ENCODE measurements at regions not wholly inside any gene's neighbourhood (a gene's known extent, or its start where the extent isn't known, plus 50 kb on each side); places are given as distances from the start of the nearest gene placed in this dataset.

DNA sequence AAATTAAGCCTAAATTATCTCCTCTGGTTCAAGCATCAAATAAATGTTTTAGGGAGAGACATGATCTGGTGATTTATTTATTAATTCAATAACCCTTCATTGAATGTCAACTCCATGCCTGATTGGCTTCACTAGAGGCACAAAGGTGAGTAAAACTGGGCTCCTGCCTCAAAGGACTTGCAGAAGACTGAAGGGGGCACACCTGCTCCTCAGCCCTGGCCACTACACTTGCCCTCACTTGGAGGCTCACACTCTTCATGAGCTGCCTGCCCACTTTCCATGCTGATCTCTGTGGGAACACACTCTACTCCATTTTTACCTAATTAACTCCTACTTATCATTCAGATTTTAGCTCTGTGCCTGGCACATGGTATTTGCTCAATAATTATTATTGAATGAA, 84.4 kb upstream of the KCNMB2 start:
- ATAC-seq (replicated peaks) (no peak), DNase-seq (no peak)
- peaks cover 26% of the 10 kb centered on the region in 2 donors for H3K27me3 Mint-ChIP-seq
- no peak overlapping the region for H3K27ac Mint-ChIP-seq
- H3K4me1 Mint-ChIP-seq (ENCODE audit: low read depth in 2 of 2), result no peaks in the 10 kb centered on the region
- no peaks in the 10 kb centered on the region for H3K9me3 Mint-ChIP-seq
- H3K36me3 Mint-ChIP-seq (ENCODE audit: insufficient read depth), result no peaks in the 10 kb centered on the region
- no peak overlapping the region for H3K4me3 Mint-ChIP-seq

DNA sequence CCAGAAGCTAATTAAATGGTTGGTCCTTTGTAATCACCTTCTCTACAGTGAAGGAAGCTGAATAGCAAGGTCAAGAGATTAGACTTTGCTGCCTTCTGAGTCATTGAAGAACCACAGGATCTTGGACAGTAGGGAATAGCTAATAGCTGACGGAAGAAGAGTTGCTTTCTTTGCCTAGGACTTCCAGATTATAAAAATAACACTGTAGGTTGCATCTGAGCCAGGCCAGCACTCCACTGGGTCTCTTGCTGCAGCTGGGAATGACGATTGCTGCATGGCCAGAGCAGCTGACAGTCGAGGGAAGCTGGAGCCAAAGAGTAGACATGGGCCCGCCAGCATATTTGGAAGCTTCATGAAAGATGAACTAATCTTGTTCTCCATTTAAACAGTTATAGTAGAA, 81.5 kb upstream of the KCNMB2 start:
- peaks cover 24 to 27% of the 10 kb centered on the region in 2 donors for H3K27me3 Mint-ChIP-seq
- no peaks in the 10 kb centered on the region for H3K36me3 Mint-ChIP-seq (ENCODE audit: insufficient read depth)
- H3K4me3 Mint-ChIP-seq, result no peak overlapping the region
- peaks cover 0 to 1% of the 10 kb centered on the region in 2 donors for H3K4me1 Mint-ChIP-seq (ENCODE audit: low read depth in 2 of 2)
- no peaks in the 10 kb centered on the region for H3K9me3 Mint-ChIP-seq
- ATAC-seq (replicated peaks), result no peak
- no peak overlapping the region for H3K27ac Mint-ChIP-seq
- no peak for DNase-seq

- peaks cover 29 to 32% of the 10 kb centered on the region in 2 donors for H3K27me3 Mint-ChIP-seq
- DNase-seq (no peak), ATAC-seq (replicated peaks) (no peak)
- no peaks in the 10 kb centered on the region for H3K36me3 Mint-ChIP-seq (ENCODE audit: insufficient read depth)
- H3K4me3 Mint-ChIP-seq, result no peak overlapping the region
- peaks cover 0 to 1% of the 10 kb centered on the region in 2 donors for H3K4me1 Mint-ChIP-seq (ENCODE audit: low read depth in 2 of 2)
- H3K27ac Mint-ChIP-seq, result no peak overlapping the region
- H3K9me3 Mint-ChIP-seq, result no peaks in the 10 kb centered on the region
Measured at GRCh38 chr3:178455226-178455625, 81.0 kb upstream of the KCNMB2 start.

- Mint-ChIP-seq H3K27me3 (peaks cover 34 to 39% of the 10 kb centered on the region in 2 donors), H3K36me3 (ENCODE audit: insufficient read depth) (no peaks in the 10 kb centered on the region), H3K4me1 (ENCODE audit: low read depth in 2 of 2) (peaks cover 0 to 1% of the 10 kb centered on the region in 2 donors), H3K9me3 (no peaks in the 10 kb centered on the region), H3K4me3 (no peak overlapping the region), H3K27ac (no peak overlapping the region)
- ATAC-seq (replicated peaks) (no peak), DNase-seq (no peak)
Measured at GRCh38 chr3:178455946-178456345, 80.3 kb upstream of the KCNMB2 start.

GRCh38 chr3:178456621-178457285, 79.5 kb upstream of the KCNMB2 start:
- ATAC-seq (replicated peaks) (no peak), DNase-seq (no peak)
- H3K9me3 Mint-ChIP-seq, result no peaks in the 10 kb centered on the region
- H3K27ac Mint-ChIP-seq, result no peak overlapping the region
- peaks cover 42 to 47% of the 10 kb centered on the region in 2 donors for H3K27me3 Mint-ChIP-seq
- peaks cover 0 to 1% of the 10 kb centered on the region in 2 donors for H3K4me1 Mint-ChIP-seq (ENCODE audit: low read depth in 2 of 2)
- H3K36me3 Mint-ChIP-seq (ENCODE audit: insufficient read depth), result no peaks in the 10 kb centered on the region
- no peak overlapping the region for H3K4me3 Mint-ChIP-seq

DNA sequence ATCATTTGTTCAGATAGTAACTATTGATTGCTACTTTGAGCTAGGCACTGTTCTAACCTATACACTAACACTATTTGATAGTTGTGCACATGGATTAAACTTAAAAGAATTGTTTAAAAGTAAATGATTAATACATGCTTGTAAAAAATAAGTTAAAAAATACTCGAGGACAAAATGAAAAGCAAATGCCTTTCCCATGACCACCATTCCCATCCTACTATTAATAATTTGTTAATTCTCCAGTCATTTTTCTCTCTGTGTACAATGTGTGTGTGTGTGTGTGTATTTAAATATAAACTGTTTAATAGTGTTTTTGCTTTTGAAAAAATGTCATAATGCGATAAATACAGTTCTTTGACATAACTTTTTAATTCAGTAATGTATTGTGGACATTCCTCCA, 78.7 kb upstream of the KCNMB2 start:
- Mint-ChIP-seq H3K27ac (no peak overlapping the region), H3K4me1 (ENCODE audit: low read depth in 2 of 2) (peaks cover 0 to 1% of the 10 kb centered on the region in 2 donors), H3K4me3 (no peak overlapping the region), H3K27me3 (peaks cover 49 to 52% of the 10 kb centered on the region in 2 donors), H3K9me3 (no peaks in the 10 kb centered on the region), H3K36me3 (ENCODE audit: insufficient read depth) (no peaks in the 10 kb centered on the region)
- no peak for ATAC-seq (replicated peaks)
- DNase-seq, result no peak

GRCh38 chr3:178458313-178459037, 77.8 kb upstream of the KCNMB2 start:
- Mint-ChIP-seq H3K9me3 (no peaks in the 10 kb centered on the region), H3K27me3 (peaks cover 54 to 58% of the 10 kb centered on the region in 2 donors), H3K27ac (no peak overlapping the region), H3K4me3 (no peak overlapping the region), H3K4me1 (ENCODE audit: low read depth in 2 of 2) (peaks cover 0 to 1% of the 10 kb centered on the region in 2 donors), H3K36me3 (ENCODE audit: insufficient read depth) (no peaks in the 10 kb centered on the region)
- DNase-seq (no peak), ATAC-seq (replicated peaks) (no peak)

GRCh38 chr3:178459038-178459410, 77.2 kb upstream of the KCNMB2 start:
- H3K9me3 Mint-ChIP-seq, result no peaks in the 10 kb centered on the region
- H3K4me1 Mint-ChIP-seq (ENCODE audit: low read depth in 2 of 2), result peaks cover 0 to 1% of the 10 kb centered on the region in 2 donors
- H3K4me3 Mint-ChIP-seq, result no peak overlapping the region
- H3K36me3 Mint-ChIP-seq (ENCODE audit: insufficient read depth), result no peaks in the 10 kb centered on the region
- H3K27me3 Mint-ChIP-seq, result peaks cover 54 to 58% of the 10 kb centered on the region in 2 donors
- ATAC-seq (replicated peaks), result no peak
- no peak overlapping the region for H3K27ac Mint-ChIP-seq
- DNase-seq, result no peak

DNA sequence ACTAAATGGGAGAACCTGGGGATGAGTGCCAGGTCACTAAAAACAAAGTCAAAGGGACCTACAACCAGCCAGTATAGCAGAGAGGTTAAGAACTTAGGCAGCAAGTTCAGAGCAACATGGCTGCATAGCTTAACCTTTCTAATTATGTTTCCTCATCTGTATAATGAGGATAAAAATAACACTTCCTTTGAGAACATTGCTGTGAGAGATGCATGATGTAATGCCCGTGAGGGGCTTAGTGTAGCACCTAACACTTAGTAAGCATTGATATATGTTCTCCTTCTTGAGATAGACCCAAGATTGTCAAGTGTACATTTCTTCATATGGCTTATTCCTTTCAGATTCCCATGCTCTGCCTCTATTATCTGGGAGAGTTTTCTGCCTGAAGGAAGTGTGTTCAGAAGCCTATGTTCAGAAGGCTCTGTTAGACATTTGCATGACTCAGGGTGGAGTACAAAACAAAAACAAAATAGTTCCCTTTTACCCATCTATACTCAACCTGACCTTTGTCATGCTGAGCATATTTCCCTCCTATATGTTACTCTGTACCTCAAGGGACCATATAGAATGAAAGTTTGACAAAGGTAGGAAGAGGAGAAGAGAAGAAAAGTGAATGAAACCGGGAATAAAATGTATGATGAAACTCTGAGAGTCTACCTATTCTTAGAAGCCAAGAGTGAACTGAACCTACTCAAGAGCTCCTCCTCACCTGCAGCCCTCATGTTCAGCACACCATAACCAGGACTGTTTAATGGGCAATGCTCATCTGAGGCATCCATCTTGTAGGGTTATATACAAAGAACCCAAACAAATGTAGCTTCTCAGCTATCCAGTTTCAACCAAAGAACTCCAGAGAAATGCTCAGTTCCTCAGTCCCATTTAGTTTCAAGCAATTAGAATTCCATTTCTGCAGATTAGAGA, 70.7 kb upstream of the KCNMB2 start:
- no peak overlapping the region for H3K27ac Mint-ChIP-seq
- peaks cover 6% of the 10 kb centered on the region for H3K36me3 Mint-ChIP-seq (ENCODE audit: insufficient read depth)
- H3K4me3 Mint-ChIP-seq, result no peak overlapping the region
- H3K9me3 Mint-ChIP-seq, result no peaks in the 10 kb centered on the region
- H3K27me3 Mint-ChIP-seq, result peaks cover 42 to 52% of the 10 kb centered on the region in 2 donors
- H3K4me1 Mint-ChIP-seq (ENCODE audit: low read depth in 2 of 2), result no peaks in the 10 kb centered on the region
- DNase-seq, result no peak
- no peak for ATAC-seq (replicated peaks)

- H3K4me1 Mint-ChIP-seq (ENCODE audit: low read depth in 2 of 2), result no peaks in the 10 kb centered on the region
- H3K9me3 Mint-ChIP-seq, result no peaks in the 10 kb centered on the region
- no peak overlapping the region for H3K27ac Mint-ChIP-seq
- H3K4me3 Mint-ChIP-seq, result no peak overlapping the region
- DNase-seq, result no peak
- ATAC-seq (replicated peaks), result no peak
- H3K36me3 Mint-ChIP-seq (ENCODE audit: insufficient read depth), result peaks cover 3% of the 10 kb centered on the region
- H3K27me3 Mint-ChIP-seq, result peaks cover 18 to 30% of the 10 kb centered on the region in 2 donors
Measured at GRCh38 chr3:178472941-178473340, 63.3 kb upstream of the KCNMB2 start.

GRCh38 chr3:178474526-178474925, 61.7 kb upstream of the KCNMB2 start:
- no peaks in the 10 kb centered on the region for H3K9me3 Mint-ChIP-seq

DNA sequence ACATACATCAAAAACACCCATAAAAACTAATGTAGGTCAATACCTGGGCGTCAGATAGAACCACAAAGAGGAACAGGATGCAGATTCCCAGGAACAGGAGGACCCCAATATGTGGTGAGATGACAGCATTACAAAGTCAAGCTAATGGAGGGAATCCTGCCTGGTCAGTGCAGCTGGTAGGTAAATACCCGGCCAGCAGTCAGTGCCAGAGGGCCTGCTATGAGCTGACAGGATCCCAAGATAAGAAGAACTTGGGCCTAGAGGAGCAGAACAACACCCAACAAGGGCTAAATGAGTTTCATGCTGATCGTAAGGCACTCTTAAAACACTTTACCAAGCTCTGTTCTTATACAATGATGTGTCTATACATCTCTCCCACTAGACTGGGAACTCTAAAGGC, 61.2 kb upstream of the KCNMB2 start:
- H3K36me3 Mint-ChIP-seq (ENCODE audit: insufficient read depth), result peaks cover 2% of the 10 kb centered on the region
- H3K4me1 Mint-ChIP-seq (ENCODE audit: low read depth in 2 of 2), result no peaks in the 10 kb centered on the region
- no peaks in the 10 kb centered on the region for H3K9me3 Mint-ChIP-seq
- H3K27me3 Mint-ChIP-seq, result peaks cover 9 to 31% of the 10 kb centered on the region in 2 donors
- DNase-seq (no peak), ATAC-seq (replicated peaks) (no peak)
- no peak overlapping the region for H3K4me3 Mint-ChIP-seq
- H3K27ac Mint-ChIP-seq, result no peak overlapping the region

More at GRCh38 chr3:178474526-178474925, 61.7 kb upstream of the KCNMB2 start:
- Mint-ChIP-seq H3K27me3 (peaks cover 12 to 35% of the 10 kb centered on the region in 2 donors), H3K27ac (no peak overlapping the region), H3K4me3 (no peak overlapping the region), H3K4me1 (ENCODE audit: low read depth in 2 of 2) (no peaks in the 10 kb centered on the region), H3K36me3 (ENCODE audit: insufficient read depth) (peaks cover 3% of the 10 kb centered on the region)
- DNase-seq, result no peak
- no peak for ATAC-seq (replicated peaks)

DNA sequence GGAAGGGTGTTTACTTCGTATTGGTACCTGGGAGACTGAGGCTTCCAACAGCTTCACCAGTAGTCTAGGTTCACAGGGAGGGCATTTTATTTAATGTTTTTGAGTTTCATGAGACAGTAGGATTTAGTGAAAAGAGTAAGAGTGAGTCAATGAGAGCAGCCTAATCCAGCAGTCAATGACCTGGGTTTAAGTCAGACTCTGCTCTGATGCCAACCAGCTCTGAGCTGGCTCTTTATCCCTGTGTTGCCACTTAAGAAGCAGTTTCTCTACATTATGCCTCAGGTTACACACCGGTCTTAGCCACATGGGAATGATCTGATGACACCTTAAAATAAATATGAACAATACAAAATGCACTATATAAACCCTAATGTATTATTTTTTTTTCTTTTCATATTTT, 59.4 kb upstream of the KCNMB2 start:
- H3K4me3 Mint-ChIP-seq, result no peak overlapping the region
- ATAC-seq (replicated peaks) (no peak), DNase-seq (no peak)
- H3K27ac Mint-ChIP-seq, result no peak overlapping the region
- H3K36me3 Mint-ChIP-seq (ENCODE audit: insufficient read depth), result no peaks in the 10 kb centered on the region
- no peaks in the 10 kb centered on the region for H3K4me1 Mint-ChIP-seq (ENCODE audit: low read depth in 2 of 2)
- H3K9me3 Mint-ChIP-seq, result no peaks in the 10 kb centered on the region
- peaks cover 24 to 33% of the 10 kb centered on the region in 2 donors for H3K27me3 Mint-ChIP-seq

Data from effector memory CD8-positive, alpha-beta T cell (primary cell).